ENCODE measurements at regions not wholly inside any gene's neighbourhood (a gene's known extent, or its start where the extent isn't known, plus 50 kb on each side); places are given as distances from the start of the nearest gene placed in this dataset.

DNA sequence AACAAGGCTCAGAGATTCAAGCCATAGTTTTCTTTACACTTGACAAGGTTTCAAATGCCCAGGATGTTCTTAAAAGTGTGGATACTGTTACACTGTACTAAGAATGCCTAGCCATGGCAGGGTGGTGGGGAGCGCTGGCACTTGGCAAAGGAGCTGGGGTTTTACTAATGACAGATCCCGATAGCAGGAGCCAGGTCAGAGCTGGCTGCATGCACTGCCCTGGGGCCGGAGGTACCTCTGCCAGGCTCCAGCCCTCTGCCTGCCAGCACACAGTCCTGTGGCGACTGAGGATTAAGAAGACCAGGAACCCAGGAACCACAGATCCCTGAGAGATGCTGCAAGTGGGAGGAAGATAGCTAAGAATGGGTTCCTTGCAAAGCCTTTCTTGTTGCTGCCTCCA is 260.3 kb downstream of the ALDH8A1 start:
- H3K4me3 ChIP-seq (ENCODE audit: low read length, poor library complexity, severe bottlenecking): no peak overlapping the region
- H2AFZ ChIP-seq (ENCODE audit: low read length): no peak overlapping the region
- no peaks in the 10 kb centered on the region for H3K27me3 ChIP-seq (ENCODE audit: insufficient read depth, low read length, poor library complexity, severe bottlenecking)

DNA sequence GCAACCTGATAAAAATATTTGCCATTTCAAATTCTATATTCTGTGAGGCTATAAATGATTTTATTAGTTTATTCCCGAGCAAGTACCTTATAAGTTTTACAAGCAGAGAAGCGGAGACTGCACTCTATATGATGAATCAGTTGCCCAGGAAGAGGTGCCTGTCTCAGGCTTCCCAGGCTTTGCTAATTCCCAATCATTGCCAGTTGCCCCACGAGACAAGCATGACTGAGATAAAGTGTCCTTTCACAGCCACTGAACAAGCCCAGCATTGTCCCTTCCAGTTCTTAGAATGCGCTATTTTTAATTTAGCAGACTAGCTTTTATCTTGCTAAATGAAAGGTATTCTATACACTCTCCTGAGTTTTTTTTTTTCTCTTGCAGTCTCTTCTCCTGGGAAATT is 260.7 kb downstream of the ALDH8A1 start:
- Histone ChIP-seq H4K20me1 (ENCODE audit: insufficient read depth, low read length, poor library complexity, severe bottlenecking) (no peaks in the 10 kb centered on the region), H3K9me3 (ENCODE audit: insufficient read depth, low read depth, low read length) (no peaks in the 10 kb centered on the region), H3K9me2 (replicated peaks; ENCODE audit: low read depth, low read length) (no peaks in the 10 kb centered on the region), H3K4me1 (ENCODE audit: insufficient read depth, low read length, poor library complexity, severe bottlenecking) (no peaks in the 10 kb centered on the region), H3K36me3 (ENCODE audit: insufficient read depth, low read length) (no peaks in the 10 kb centered on the region), H3K4me2 (ENCODE audit: low read depth, low read length, poor library complexity, severe bottlenecking) (no peak overlapping the region), H3K79me2 (ENCODE audit: insufficient read depth, low read length) (no peaks in the 10 kb centered on the region), H3K9ac (ENCODE audit: low read depth, low read length, poor library complexity, severe bottlenecking) (no peak overlapping the region), H3F3A (ENCODE audit: low read depth) (no peaks in the 10 kb centered on the region), H3K4me3 (ENCODE audit: low read length, poor library complexity, severe bottlenecking) (no peak overlapping the region), H2AFZ (ENCODE audit: low read length) (no peak overlapping the region), H3K27me3 (ENCODE audit: insufficient read depth, low read length, poor library complexity, severe bottlenecking) (no peaks in the 10 kb centered on the region)
- TF ChIP-seq EZH2phosphoT487 (IDR thresholded peaks at IDR 0.05; ENCODE audit: borderline replicate concordance): no peak
- TF ChIP-seq, protein P1, sequence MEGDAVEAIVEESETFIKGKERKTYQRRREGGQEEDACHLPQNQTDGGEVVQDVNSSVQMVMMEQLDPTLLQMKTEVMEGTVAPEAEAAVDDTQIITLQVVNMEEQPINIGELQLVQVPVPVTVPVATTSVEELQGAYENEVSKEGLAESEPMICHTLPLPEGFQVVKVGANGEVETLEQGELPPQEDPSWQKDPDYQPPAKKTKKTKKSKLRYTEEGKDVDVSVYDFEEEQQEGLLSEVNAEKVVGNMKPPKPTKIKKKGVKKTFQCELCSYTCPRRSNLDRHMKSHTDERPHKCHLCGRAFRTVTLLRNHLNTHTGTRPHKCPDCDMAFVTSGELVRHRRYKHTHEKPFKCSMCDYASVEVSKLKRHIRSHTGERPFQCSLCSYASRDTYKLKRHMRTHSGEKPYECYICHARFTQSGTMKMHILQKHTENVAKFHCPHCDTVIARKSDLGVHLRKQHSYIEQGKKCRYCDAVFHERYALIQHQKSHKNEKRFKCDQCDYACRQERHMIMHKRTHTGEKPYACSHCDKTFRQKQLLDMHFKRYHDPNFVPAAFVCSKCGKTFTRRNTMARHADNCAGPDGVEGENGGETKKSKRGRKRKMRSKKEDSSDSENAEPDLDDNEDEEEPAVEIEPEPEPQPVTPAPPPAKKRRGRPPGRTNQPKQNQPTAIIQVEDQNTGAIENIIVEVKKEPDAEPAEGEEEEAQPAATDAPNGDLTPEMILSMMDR (conservative IDR thresholded peaks at IDR 0.05; ENCODE audit: low read length): no peak

More for the DNA sequence above, 260.3 kb downstream of the ALDH8A1 start:
- H3K36me3 ChIP-seq (ENCODE audit: insufficient read depth, low read length): no peaks in the 10 kb centered on the region
- TF ChIP-seq EZH2phosphoT487 (IDR thresholded peaks at IDR 0.05; ENCODE audit: borderline replicate concordance): no peak
- TF ChIP-seq, protein P1 (conservative IDR thresholded peaks at IDR 0.05; ENCODE audit: low read length): no peak
- no peak overlapping the region for H3K4me2 ChIP-seq (ENCODE audit: low read depth, low read length, poor library complexity, severe bottlenecking)
- no peaks in the 10 kb centered on the region for H3K4me1 ChIP-seq (ENCODE audit: insufficient read depth, low read length, poor library complexity, severe bottlenecking)
- H3K79me2 ChIP-seq (ENCODE audit: insufficient read depth, low read length): no peaks in the 10 kb centered on the region
- no peaks in the 10 kb centered on the region for H3K9me3 ChIP-seq (ENCODE audit: insufficient read depth, low read depth, low read length)
- H3F3A ChIP-seq (ENCODE audit: low read depth): no peaks in the 10 kb centered on the region
- H4K20me1 ChIP-seq (ENCODE audit: insufficient read depth, low read length, poor library complexity, severe bottlenecking): no peaks in the 10 kb centered on the region
- H3K9me2 ChIP-seq (replicated peaks; ENCODE audit: low read depth, low read length): no peaks in the 10 kb centered on the region
- H3K9ac ChIP-seq (ENCODE audit: low read depth, low read length, poor library complexity, severe bottlenecking): no peak overlapping the region

DNA sequence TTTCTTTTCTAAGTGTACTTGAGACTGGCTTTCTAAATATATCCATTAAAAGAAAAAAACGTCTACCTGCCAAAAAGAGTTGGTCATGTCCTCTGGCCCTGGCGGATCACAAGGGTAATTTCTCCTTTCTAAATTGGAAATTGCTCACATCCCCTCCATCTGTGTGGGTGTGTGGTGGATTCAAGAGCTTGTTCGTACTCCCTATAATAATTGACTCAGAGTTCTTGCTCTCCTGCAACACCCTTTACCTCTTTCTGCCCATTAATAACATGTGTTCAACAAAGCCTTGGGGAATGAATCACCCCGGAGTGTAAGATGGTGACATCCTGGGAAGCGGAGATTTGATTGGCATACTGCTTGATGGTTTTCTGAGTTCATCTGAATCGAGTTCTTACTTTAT is 263.8 kb downstream of the ALDH8A1 start:
- H3K9me3 ChIP-seq (ENCODE audit: insufficient read depth, low read depth, low read length): no peaks in the 10 kb centered on the region
- H3K9me2 ChIP-seq (replicated peaks; ENCODE audit: low read depth, low read length): no peaks in the 10 kb centered on the region
- no peak overlapping the region for H3K9ac ChIP-seq (ENCODE audit: low read depth, low read length, poor library complexity, severe bottlenecking)
- H4K20me1 ChIP-seq (ENCODE audit: insufficient read depth, low read length, poor library complexity, severe bottlenecking): no peaks in the 10 kb centered on the region
- H3K36me3 ChIP-seq (ENCODE audit: insufficient read depth, low read length): no peaks in the 10 kb centered on the region
- no peaks in the 10 kb centered on the region for H3K4me1 ChIP-seq (ENCODE audit: insufficient read depth, low read length, poor library complexity, severe bottlenecking)
- no peaks in the 10 kb centered on the region for H3K27me3 ChIP-seq (ENCODE audit: insufficient read depth, low read length, poor library complexity, severe bottlenecking)
- no peaks in the 10 kb centered on the region for H3K79me2 ChIP-seq (ENCODE audit: insufficient read depth, low read length)
- H3K4me2 ChIP-seq (ENCODE audit: low read depth, low read length, poor library complexity, severe bottlenecking): no peak overlapping the region
- H3K4me3 ChIP-seq (ENCODE audit: low read length, poor library complexity, severe bottlenecking): no peak overlapping the region
- H3F3A ChIP-seq (ENCODE audit: low read depth): no peaks in the 10 kb centered on the region
- TF ChIP-seq, protein P1 (conservative IDR thresholded peaks at IDR 0.05; ENCODE audit: low read length): no peak
- no peak for TF ChIP-seq EZH2phosphoT487 (IDR thresholded peaks at IDR 0.05; ENCODE audit: borderline replicate concordance)
- H2AFZ ChIP-seq (ENCODE audit: low read length): no peak overlapping the region

Measured in Loucy (cell line).